ENCODE measurements at regions not wholly inside any gene's neighbourhood (a gene's known extent, or its start where the extent isn't known, plus 50 kb on each side); places are given as distances from the start of the nearest gene placed in this dataset.

GRCh38 chr4:112747036-112747435 is 110.1 kb downstream of the LARP7 start:
- TF ChIP-seq CTCF (IDR thresholded peaks at IDR 0.05) (no peak), EP300 (IDR thresholded peaks at IDR 0.05) (no peak)
